Loucy (cell line): ENCODE measurements at regions not wholly inside any gene's neighbourhood (a gene's known extent, or its start where the extent isn't known, plus 50 kb on each side); places are given as distances from the start of the nearest gene placed in this dataset.

ENCODE experiments used
- EZH2phosphoT487 ChIP-seq: fragments of 200-600 bp; IDR thresholded peaks from 2 replicates; pipeline ENCODE4 v1.6.1; 2018; ENCODE audit warnings: antibody characterized with exemption, mild to moderate bottlenecking, moderate library complexity, borderline replicate concordance
- TF ChIP-seq, protein P1 (sequence below): fragments of 200-600 bp; sonication (generic); conservative IDR thresholded peaks from 2 replicates; pipeline ENCODE4 v1.5.1; 2014; ENCODE audit warnings: mild to moderate bottlenecking, antibody characterized with exemption, low read length

DNA sequence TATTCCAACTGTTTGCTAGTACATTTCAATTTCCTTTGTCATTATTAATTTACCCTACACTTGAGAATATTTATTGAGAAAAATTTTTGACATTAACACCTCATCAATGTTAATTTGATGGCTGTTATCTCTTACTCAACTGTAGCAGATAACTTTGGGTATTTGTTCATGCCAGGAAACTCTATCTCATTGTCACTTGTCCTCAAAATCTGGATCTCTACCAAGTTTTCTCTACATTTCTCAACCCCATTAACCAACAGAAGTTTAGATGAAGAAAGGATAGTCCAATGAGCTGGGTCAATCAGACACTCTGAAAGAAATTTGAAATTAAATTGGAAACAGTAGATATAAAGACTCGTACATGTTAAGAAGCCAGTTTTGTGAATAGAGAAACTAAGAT lies 395.3 kb downstream of the TUSC1 start:
- TF ChIP-seq, protein P1, sequence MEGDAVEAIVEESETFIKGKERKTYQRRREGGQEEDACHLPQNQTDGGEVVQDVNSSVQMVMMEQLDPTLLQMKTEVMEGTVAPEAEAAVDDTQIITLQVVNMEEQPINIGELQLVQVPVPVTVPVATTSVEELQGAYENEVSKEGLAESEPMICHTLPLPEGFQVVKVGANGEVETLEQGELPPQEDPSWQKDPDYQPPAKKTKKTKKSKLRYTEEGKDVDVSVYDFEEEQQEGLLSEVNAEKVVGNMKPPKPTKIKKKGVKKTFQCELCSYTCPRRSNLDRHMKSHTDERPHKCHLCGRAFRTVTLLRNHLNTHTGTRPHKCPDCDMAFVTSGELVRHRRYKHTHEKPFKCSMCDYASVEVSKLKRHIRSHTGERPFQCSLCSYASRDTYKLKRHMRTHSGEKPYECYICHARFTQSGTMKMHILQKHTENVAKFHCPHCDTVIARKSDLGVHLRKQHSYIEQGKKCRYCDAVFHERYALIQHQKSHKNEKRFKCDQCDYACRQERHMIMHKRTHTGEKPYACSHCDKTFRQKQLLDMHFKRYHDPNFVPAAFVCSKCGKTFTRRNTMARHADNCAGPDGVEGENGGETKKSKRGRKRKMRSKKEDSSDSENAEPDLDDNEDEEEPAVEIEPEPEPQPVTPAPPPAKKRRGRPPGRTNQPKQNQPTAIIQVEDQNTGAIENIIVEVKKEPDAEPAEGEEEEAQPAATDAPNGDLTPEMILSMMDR: no peak
- no peak for TF ChIP-seq EZH2phosphoT487
